K562 (cell line): ENCODE measurements at regions not wholly inside any gene's neighbourhood (a gene's known extent, or its start where the extent isn't known, plus 50 kb on each side); places are given as distances from the start of the nearest gene placed in this dataset.

Source experiments
- ATAC-seq: fragments of 200-7000 bp; cut with Tn5 transposase; 3 replicates; pipeline ENCODE4 v1.9.1; 2020; ENCODE audit warnings: moderate library complexity
- BruUV-seq: library from RNA; stranded (reverse); fragments of 400-500 nt; replicated peaks from 2 replicates; lab custom pipeline; 2021; lab: Mats Ljungman, UMichigan
- CTCF ChIA-PET: fragments of 300-600 bp; formaldehyde crosslinking; extraction: SDS; loops from one replicate; lab custom pipeline; 2021; ENCODE audit warnings: low intra/inter-chr PET ratio; lab: Yijun Ruan, JAX
- POLR2A ChIA-PET: fragments of 300-600, 350-650 bp; sonication (Branson Sonifier 250); formaldehyde crosslinking; extraction: SDS; loops from one replicate; lab custom pipeline; 2021; ENCODE audit warnings: antibody characterized with exemption, inconsistent platforms; lab: Yijun Ruan, JAX
- DNase-seq, 4 experiments: peaks; one replicate each; pipeline versions ENCODE4 v3.0.0 to v3.0.0-alpha.2; 2011 to 2018; ENCODE audit warnings: low spot score in 3 of 4, mixed read lengths in 3 of 4; ENCODE audit errors: extremely low read depth in 1 of 4
- FAIRE-seq: peaks from 2 replicates; lab custom pipeline; 2011; peaks lifted over from hg19 to GRCh38; lab: Jason Lieb, UNC
- H2AFZ ChIP-seq: 2 replicates; pipeline ENCODE4 v1.6.0; 2011; ENCODE audit warnings: low read depth, low read length, control low read depth, inconsistent platforms
- H3K27ac ChIP-seq: fragments of 200-600 bp; 3 replicates; pipeline ENCODE4 v1.8.0; 2011; ENCODE audit warnings: low read depth, mild to moderate bottlenecking, control low read depth, inconsistent platforms, low read length, moderate library complexity, mixed read lengths; ENCODE audit errors: extremely low read depth
- H3K27me3 ChIP-seq, 2 experiments: fragments of 300-600 bp in 1 of 2; 2 replicates in 1 of 2; 3 replicates in 1 of 2; pipeline versions ENCODE4 v1.6.0 to v1.8.0; 2011; ENCODE audit warnings: inconsistent platforms in 2 of 2, low read length in 2 of 2, mild to moderate bottlenecking in 1 of 2, mixed read lengths in 1 of 2, moderate library complexity in 1 of 2; ENCODE audit not compliant: control insufficient read depth in 2 of 2, insufficient read depth in 2 of 2
- H3K36me3 ChIP-seq: fragments of 300-600 bp; 3 replicates; pipeline ENCODE4 v1.8.0; 2011; ENCODE audit warnings: mild to moderate bottlenecking, low read length, inconsistent platforms; ENCODE audit not compliant: control insufficient read depth, insufficient read depth
- H3K4me1 ChIP-seq, 2 experiments: fragments of 200-600 bp in 1 of 2; replicated peaks in 1 of 2; 2 replicates in 1 of 2; 3 replicates in 1 of 2; pipeline versions ENCODE4 v1.5.1 to v1.8.0; 2011; ENCODE audit warnings: inconsistent platforms in 2 of 2, low read length in 2 of 2, mild to moderate bottlenecking in 1 of 2, mixed read lengths in 1 of 2, moderate library complexity in 1 of 2; ENCODE audit not compliant: control insufficient read depth in 2 of 2, insufficient read depth in 2 of 2
- H3K4me2 ChIP-seq: 2 replicates; pipeline ENCODE4 v1.6.1; 2011; ENCODE audit warnings: low read length, control low read depth, inconsistent platforms, mixed read lengths; ENCODE audit not compliant: insufficient read depth
- H3K4me3 ChIP-seq: fragments of 200-600 bp; sonication (generic), shearing (Covaris generic); 2 replicates; pipeline ENCODE4 v1.5.1; 2016; ENCODE audit warnings: control low read depth, inconsistent platforms
- H3K79me2 ChIP-seq: fragments of 200-600 bp; 3 replicates; pipeline ENCODE4 v1.8.0; 2011; ENCODE audit warnings: low read length, inconsistent platforms; ENCODE audit not compliant: control insufficient read depth, insufficient read depth
- H3K9ac ChIP-seq, 2 experiments: 2 replicates each; pipeline versions ENCODE4 v1.6.0 to v1.6.1; 2011; ENCODE audit warnings: low read depth in 2 of 2, low read length in 2 of 2, control low read depth in 1 of 2, inconsistent platforms in 1 of 2, mild to moderate bottlenecking in 1 of 2, mixed read lengths in 1 of 2; ENCODE audit not compliant: insufficient read depth in 1 of 2
- H3K9me1 ChIP-seq: one replicate; pipeline ENCODE4 v1.6.0; 2011; ENCODE audit warnings: inconsistent platforms, mild to moderate bottlenecking, low read length, moderate library complexity; ENCODE audit not compliant: control insufficient read depth, insufficient read depth
- H3K9me3 ChIP-seq: replicated peaks from 2 replicates; pipeline ENCODE4 v1.5.1; 2011; ENCODE audit warnings: low read depth, low read length, inconsistent platforms; ENCODE audit not compliant: control insufficient read depth, insufficient read depth
- H4K20me1 ChIP-seq: replicated peaks from 2 replicates; pipeline ENCODE4 v1.6.1; 2011; ENCODE audit warnings: low read length, inconsistent platforms, mixed read lengths; ENCODE audit not compliant: control insufficient read depth, insufficient read depth
- CHD7 ChIP-seq: fragments of 200-600 bp; sonication (generic); IDR thresholded peaks from one replicate; pipeline ENCODE4 v1.6.1; 2012; ENCODE audit warnings: mild to moderate bottlenecking, low read depth, low read length, inconsistent platforms
- DACH1 ChIP-seq: fragments of 450-650 bp; IDR thresholded peaks from 2 replicates; pipeline ENCODE4 v1.6.1; 2018; ENCODE audit not compliant: partially characterized antibody
- FOXK2 ChIP-seq, 2 experiments: fragments of 450-650 bp; IDR thresholded peaks in 1 of 2; conservative IDR thresholded peaks in 1 of 2; 2 replicates each; pipeline ENCODE4 v1.6.1; 2016; ENCODE audit warnings: low read depth in 2 of 2, mild to moderate bottlenecking in 1 of 2
- KDM1A ChIP-seq, 2 experiments: fragments of 450-650 bp; IDR thresholded peaks; 2 replicates each; pipeline ENCODE4 v1.6.1; 2016; ENCODE audit warnings: mild to moderate bottlenecking in 2 of 2
- KLF10 ChIP-seq: fragments of 250-450 bp; sonication (Bioruptor Pico); IDR thresholded peaks from 2 replicates; pipeline ENCODE4 v1.6.1; 2021; ENCODE audit warnings: matching md5 sums
- POLR2AphosphoS2 ChIP-seq: IDR thresholded peaks from 2 replicates; pipeline ENCODE4 v1.6.1; 2012; ENCODE audit warnings: low read length, improper control_type of control experiment
- SRSF3 ChIP-seq: fragments of 200-400 bp; formaldehyde crosslinking; IDR thresholded peaks from 2 replicates; pipeline ENCODE4 v1.6.1; 2016; ENCODE audit warnings: mild to moderate bottlenecking, low read length, moderate library complexity; ENCODE audit not compliant: insufficient read depth
- THRB ChIP-seq: fragments of 450-650 bp; formaldehyde crosslinking; conservative IDR thresholded peaks from 2 replicates; pipeline ENCODE4 v1.4.0; 2022; ENCODE audit warnings: mild to moderate bottlenecking, missing genetic modification characterization
- ZC3H11A ChIP-seq: IDR thresholded peaks from 2 replicates; pipeline ENCODE4 v1.6.1; 2012; ENCODE audit warnings: low read depth, low read length, improper control_type of control experiment
- WGBS: fragments of 100-300 bp; shearing (Covaris generic); methylation state at CpG from one replicate; pipeline ENCODE4 v1.1.6; 2016; ENCODE audit warnings: low coverage, mixed read lengths; ENCODE audit not compliant: insufficient coverage; ENCODE audit errors: missing lambda C conversion rate; 5-methylcytosine and 5-hydroxymethylcytosine counted together
- in situ Hi-C: fragments of 300-500 bp; cut with MboI; formaldehyde crosslinking; loops from 4 replicates; pipeline ENCODE4 v1.15.0; 2018; ENCODE audit warnings: inconsistent platforms, mixed read lengths
- intact Hi-C: fragments of 100-400 bp; cut with micrococcal nuclease; formaldehyde crosslinking; loops from 2 replicates; pipeline ENCODE4 v1.14.2; 2022

- H3K9me3 ChIP-seq, result no peaks in the 10 kb centered on the region
- no TSS peak for BruUV-seq
- 46% methylated on average over 7 of the region's 7 CpGs for WGBS
- no peak overlapping the region for H3K27ac ChIP-seq
- H2AFZ ChIP-seq, result peak overlapping the region; percentile 16
- in situ Hi-C loops (no loop called here), intact Hi-C loops (no loop called here)
- no peak overlapping the region for H3K4me2 ChIP-seq
- no peaks in the 10 kb centered on the region for H3K79me2 ChIP-seq
- POLR2A ChIA-PET, result interaction anchor here (0.6 kb wide), 1 partner anchor 718 kb away, joined by 3 read pairs; no protein-coding TSS in a partner anchor
- no peaks in the 10 kb centered on the region for H3K9me1 ChIP-seq
- H3K36me3 ChIP-seq, result no peaks in the 10 kb centered on the region
- CTCF ChIA-PET, result no interaction called here
- peak; percentile 52 for FAIRE-seq
- H3K9ac ChIP-seq, result no peak overlapping the region
- H3K4me1 ChIP-seq, result no peaks in the 10 kb centered on the region
- H3K4me3 ChIP-seq, result no peak overlapping the region
- no peaks in the 10 kb centered on the region for H4K20me1 ChIP-seq
- no peak for DNase-seq
- H3K27me3 ChIP-seq, result no peaks in the 10 kb centered on the region
- ATAC-seq, result peak; percentile 28; the same call in 2 of the 3 replicates
- no peak for TF ChIP-seq KLF10 (CRISPR knock-in tag)
- no peak for TF ChIP-seq CHD7
- no peak for TF ChIP-seq KDM1A (IDR thresholded peaks at IDR 0.05)
- no peak for TF ChIP-seq ZC3H11A
- no peak for TF ChIP-seq FOXK2 (conservative IDR thresholded peaks at IDR 0.05 in 1 of 2, IDR thresholded peaks at IDR 0.05 in 1 of 2; ENCODE audit: low read depth in 2 of 2)
- no peak for TF ChIP-seq SRSF3
- TF ChIP-seq POLR2AphosphoS2, result no peak
- no peak for TF ChIP-seq THRB (CRISPR knock-in tag)
- TF ChIP-seq DACH1, result no peak
These were observed 1132.9 kb upstream of the ZEB2 start for GRCh38 chr2:145652571-145653545.
